GM21528 (cell line): ENCODE measurements at regions not wholly inside any gene's neighbourhood (a gene's known extent, or its start where the extent isn't known, plus 50 kb on each side); places are given as distances from the start of the nearest gene placed in this dataset.

Source experiments
- ATAC-seq: cut with Tn5 transposase; IDR thresholded peaks from one replicate; pipeline ENCODE4 v1.9.1; 2021; ENCODE audit warnings: mild to moderate bottlenecking, moderate library complexity; ENCODE audit not compliant: unreplicated experiment, low FRiP score

GRCh38 chr7:81648716-81649115 is 121.1 kb downstream of the HGF start:
- no peak for ATAC-seq

GRCh38 chr7:81645435-81645834 is 124.4 kb downstream of the HGF start:
- ATAC-seq = no peak

GRCh38 chr7:81641873-81642272 is 128.0 kb downstream of the HGF start:
- ATAC-seq = no peak

GRCh38 chr7:81638198-81638597 is 131.6 kb downstream of the HGF start:
- ATAC-seq = no peak

- ATAC-seq = no peak
Observed at GRCh38 chr7:81637534-81637933, 132.3 kb downstream of the HGF start.

- no peak for ATAC-seq
Observed at GRCh38 chr7:81632418-81632817, 137.4 kb downstream of the HGF start.

GRCh38 chr7:81630600-81630999 is 139.2 kb downstream of the HGF start:
- ATAC-seq = no peak

GRCh38 chr7:81629702-81630101 is 140.1 kb downstream of the HGF start:
- ATAC-seq = no peak

- ATAC-seq = no peak
Observed at GRCh38 chr7:81628951-81629350, 140.9 kb downstream of the HGF start.

- no peak for ATAC-seq
Observed at GRCh38 chr7:81627536-81628287, 142.1 kb downstream of the HGF start.

- no peak for ATAC-seq
Observed at GRCh38 chr7:81626008-81626407, 143.8 kb downstream of the HGF start.

- ATAC-seq = no peak
Observed at GRCh38 chr7:81624650-81625631, 144.9 kb downstream of the HGF start.

- no peak for ATAC-seq
Observed at GRCh38 chr7:81624021-81624592, 145.7 kb downstream of the HGF start.

- no peak for ATAC-seq
Observed at GRCh38 chr7:81623251-81623855, 146.5 kb downstream of the HGF start.

GRCh38 chr7:81621893-81622292 is 148.0 kb downstream of the HGF start:
- ATAC-seq = no peak

GRCh38 chr7:81618396-81619014 is 151.3 kb downstream of the HGF start:
- ATAC-seq = no peak

- ATAC-seq = no peak
Observed at GRCh38 chr7:81616951-81617350, 152.9 kb downstream of the HGF start.

GRCh38 chr7:81611805-81612204 is 158.0 kb downstream of the HGF start:
- ATAC-seq = no peak

- no peak for ATAC-seq
Observed at GRCh38 chr7:81611040-81611439, 158.8 kb downstream of the HGF start.

GRCh38 chr7:81608748-81609382 is 161.0 kb downstream of the HGF start:
- no peak for ATAC-seq
